OCI-LY1 (cell line): ENCODE measurements at regions not wholly inside any gene's neighbourhood (a gene's known extent, or its start where the extent isn't known, plus 50 kb on each side); places are given as distances from the start of the nearest gene placed in this dataset.

Experiments
- H2AFZ ChIP-seq: fragments of 200-600 bp; sonication (generic), shearing (Covaris generic); 2 replicates; pipeline ENCODE4 v1.6.0; 2014; ENCODE audit warnings: antibody characterized with exemption, mild to moderate bottlenecking, low read length
- H3F3A ChIP-seq: fragments of 200-600 bp; sonication (generic), shearing (Covaris generic); 2 replicates; pipeline ENCODE4 v1.6.0; 2014; ENCODE audit warnings: mild to moderate bottlenecking, antibody characterized with exemption, low read length, moderate library complexity; ENCODE audit not compliant: insufficient read depth
- H3K27ac ChIP-seq: fragments of 200-600 bp; sonication (generic); 2 replicates; pipeline ENCODE4 v1.5.1; 2014; ENCODE audit warnings: low read length, mixed run types, mild to moderate bottlenecking, low read depth; ENCODE audit not compliant: poor library complexity, severe bottlenecking
- H3K27me3 ChIP-seq: fragments of 200-600 bp; sonication (generic); 2 replicates; pipeline ENCODE4 v1.6.0; 2014; ENCODE audit warnings: antibody characterized with exemption, mild to moderate bottlenecking, low read length, moderate library complexity; ENCODE audit not compliant: insufficient read depth
- H3K36me3 ChIP-seq: fragments of 200-600 bp; sonication (generic); 2 replicates; pipeline ENCODE4 v1.6.1; 2014; ENCODE audit warnings: mild to moderate bottlenecking, antibody characterized with exemption, low read length, moderate library complexity, mixed read lengths; ENCODE audit not compliant: insufficient read depth
- H3K4me1 ChIP-seq: fragments of 200-600 bp; sonication (generic); 2 replicates; pipeline ENCODE4 v1.5.1; 2014; ENCODE audit warnings: mild to moderate bottlenecking, low read length, moderate library complexity; ENCODE audit not compliant: insufficient read depth, severe bottlenecking
- H3K4me2 ChIP-seq: fragments of 200-600 bp; sonication (generic), shearing (Covaris generic); 2 replicates; pipeline ENCODE4 v1.6.1; 2014; ENCODE audit warnings: low read length
- H3K4me3 ChIP-seq: fragments of 200-600 bp; sonication (generic); 2 replicates; pipeline ENCODE4 v1.5.1; 2014; ENCODE audit warnings: low read length, low read depth, mild to moderate bottlenecking, mixed read lengths; ENCODE audit not compliant: poor library complexity, severe bottlenecking
- H3K79me2 ChIP-seq: fragments of 200-600 bp; shearing (Covaris generic); 2 replicates; pipeline ENCODE4 v1.6.1; 2016; ENCODE audit warnings: mixed run types, low read length, mixed read lengths; ENCODE audit not compliant: insufficient read depth
- H3K9ac ChIP-seq: fragments of 200-600 bp; sonication (generic), shearing (Covaris generic); 2 replicates; pipeline ENCODE4 v1.6.1; 2014; ENCODE audit warnings: mild to moderate bottlenecking, low read length, mixed read lengths
- H3K9me2 ChIP-seq: fragments of 200-600 bp; sonication (generic), shearing (Covaris generic); 2 replicates; pipeline ENCODE4 v1.6.1; 2014; ENCODE audit warnings: low read depth, mild to moderate bottlenecking, low read length, mixed read lengths
- H3K9me3 ChIP-seq: fragments of 200-600 bp; shearing (Covaris generic); 2 replicates; pipeline ENCODE4 v1.6.1; 2014; ENCODE audit warnings: low read length, mixed read lengths
- H4K20me1 ChIP-seq: fragments of 200-600 bp; sonication (generic), shearing (Covaris generic); 2 replicates; pipeline ENCODE4 v1.6.0; 2016; ENCODE audit warnings: mild to moderate bottlenecking, low read length; ENCODE audit not compliant: insufficient read depth
- EZH2 ChIP-seq: fragments of 200-600 bp; sonication (generic), shearing (Covaris generic); IDR thresholded peaks from 2 replicates; pipeline ENCODE4 v1.8.0; 2017; ENCODE audit warnings: borderline replicate concordance, mixed run types, mild to moderate bottlenecking, antibody characterized with exemption, low read length, moderate library complexity, mixed read lengths
- TF ChIP-seq, protein P1 (sequence below): fragments of 200-600 bp; sonication (generic), shearing (Covaris generic); IDR thresholded peaks from 2 replicates; pipeline ENCODE4 v1.5.1; 2017; ENCODE audit warnings: mild to moderate bottlenecking, antibody characterized with exemption, low read length, moderate library complexity, mixed read lengths

DNA sequence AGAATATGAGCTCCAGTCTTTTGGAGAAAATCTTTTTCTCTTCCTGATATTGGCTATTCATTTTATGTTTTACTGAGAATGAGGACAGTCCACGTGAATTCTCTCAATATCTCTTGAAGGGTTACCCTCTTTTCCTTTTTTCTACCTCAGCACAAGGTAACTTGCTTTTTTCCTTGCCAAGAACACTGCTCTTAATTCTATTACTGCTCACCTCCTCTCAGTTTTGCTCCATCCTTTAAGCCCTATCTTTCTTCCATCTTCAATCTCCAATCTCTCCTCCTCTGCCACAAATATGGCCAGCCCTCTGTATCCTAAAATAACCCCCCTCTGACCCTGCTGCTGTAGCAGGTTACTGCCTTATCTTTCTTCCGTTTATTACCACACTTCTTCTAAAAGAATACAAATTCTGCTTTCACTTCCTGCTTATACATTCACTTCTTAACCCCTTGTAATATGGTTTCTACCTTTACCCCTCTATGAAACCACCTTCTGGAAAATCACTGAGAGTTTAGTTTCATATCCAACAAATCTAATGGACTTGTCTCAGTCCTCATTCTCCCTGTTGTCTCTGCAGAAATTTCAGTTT lies 89.0 kb downstream of the NFKBIZ start:
- Histone ChIP-seq H4K20me1 (no peaks in the 10 kb centered on the region), H3K4me3 (peak overlapping the region; percentile 7), H3K9ac (peak overlapping the region; percentile 7; the same call in 1 of the 2 replicates), H3K79me2 (no peaks in the 10 kb centered on the region), H3K4me1 (peaks cover 67% of the 10 kb centered on the region), H3F3A (no peaks in the 10 kb centered on the region), H3K9me2 (no peaks in the 10 kb centered on the region), H3K27me3 (no peaks in the 10 kb centered on the region), H3K9me3 (no peaks in the 10 kb centered on the region), H3K36me3 (no peaks in the 10 kb centered on the region), H3K27ac (peak overlapping the region; percentile 66), H2AFZ (0 out of 2 replicates have a peak overlapping the region, but pooled peaks have one; percentile 75), H3K4me2 (peak overlapping the region; percentile 37)
- TF ChIP-seq EZH2 = no peak
- TF ChIP-seq, protein P1, sequence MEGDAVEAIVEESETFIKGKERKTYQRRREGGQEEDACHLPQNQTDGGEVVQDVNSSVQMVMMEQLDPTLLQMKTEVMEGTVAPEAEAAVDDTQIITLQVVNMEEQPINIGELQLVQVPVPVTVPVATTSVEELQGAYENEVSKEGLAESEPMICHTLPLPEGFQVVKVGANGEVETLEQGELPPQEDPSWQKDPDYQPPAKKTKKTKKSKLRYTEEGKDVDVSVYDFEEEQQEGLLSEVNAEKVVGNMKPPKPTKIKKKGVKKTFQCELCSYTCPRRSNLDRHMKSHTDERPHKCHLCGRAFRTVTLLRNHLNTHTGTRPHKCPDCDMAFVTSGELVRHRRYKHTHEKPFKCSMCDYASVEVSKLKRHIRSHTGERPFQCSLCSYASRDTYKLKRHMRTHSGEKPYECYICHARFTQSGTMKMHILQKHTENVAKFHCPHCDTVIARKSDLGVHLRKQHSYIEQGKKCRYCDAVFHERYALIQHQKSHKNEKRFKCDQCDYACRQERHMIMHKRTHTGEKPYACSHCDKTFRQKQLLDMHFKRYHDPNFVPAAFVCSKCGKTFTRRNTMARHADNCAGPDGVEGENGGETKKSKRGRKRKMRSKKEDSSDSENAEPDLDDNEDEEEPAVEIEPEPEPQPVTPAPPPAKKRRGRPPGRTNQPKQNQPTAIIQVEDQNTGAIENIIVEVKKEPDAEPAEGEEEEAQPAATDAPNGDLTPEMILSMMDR = no peak

DNA sequence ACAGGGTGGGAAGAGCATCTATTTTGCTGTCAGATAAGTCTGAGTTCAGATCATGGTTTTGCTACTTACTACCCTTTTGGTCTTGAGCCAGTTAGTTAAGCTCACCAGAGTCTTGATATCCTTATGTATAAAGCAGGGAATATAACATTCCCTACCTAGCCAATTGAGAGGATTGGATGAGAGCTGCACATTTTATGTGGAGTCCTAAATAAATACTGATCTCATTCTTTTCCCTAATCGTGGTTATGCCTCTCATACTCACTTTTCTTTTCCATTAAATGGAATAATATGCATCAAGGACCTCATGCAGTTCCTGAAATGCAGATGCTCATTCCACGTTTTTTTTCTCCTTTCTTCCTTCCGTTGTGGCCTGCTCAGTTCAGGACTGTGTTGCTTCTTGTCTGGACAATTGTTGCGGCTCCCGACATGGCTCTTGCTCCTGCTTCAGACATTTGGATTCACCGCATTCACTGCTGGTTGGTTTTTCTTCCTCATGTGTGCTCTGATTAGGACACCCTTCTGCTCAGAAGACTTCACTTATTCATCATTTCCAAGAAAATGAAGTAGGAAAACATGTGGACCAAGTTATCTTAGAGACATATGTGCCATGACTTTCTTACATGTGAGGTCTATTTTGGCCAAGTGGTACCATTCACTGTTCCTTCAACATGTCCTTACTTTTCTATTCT lies 90.2 kb downstream of the NFKBIZ start:
- TF ChIP-seq EZH2 = no peak
- TF ChIP-seq, protein P1 = no peak
- Histone ChIP-seq H3K4me2 (no peak overlapping the region), H3K9ac (no peak overlapping the region), H3K9me3 (no peaks in the 10 kb centered on the region), H3K27me3 (no peaks in the 10 kb centered on the region), H2AFZ (no peak overlapping the region), H3K4me1 (peaks cover 67% of the 10 kb centered on the region), H3K79me2 (no peaks in the 10 kb centered on the region), H3K9me2 (no peaks in the 10 kb centered on the region), H3K27ac (peak overlapping the region; percentile 66), H3K36me3 (no peaks in the 10 kb centered on the region), H3K4me3 (no peak overlapping the region), H4K20me1 (no peaks in the 10 kb centered on the region), H3F3A (no peaks in the 10 kb centered on the region)

DNA sequence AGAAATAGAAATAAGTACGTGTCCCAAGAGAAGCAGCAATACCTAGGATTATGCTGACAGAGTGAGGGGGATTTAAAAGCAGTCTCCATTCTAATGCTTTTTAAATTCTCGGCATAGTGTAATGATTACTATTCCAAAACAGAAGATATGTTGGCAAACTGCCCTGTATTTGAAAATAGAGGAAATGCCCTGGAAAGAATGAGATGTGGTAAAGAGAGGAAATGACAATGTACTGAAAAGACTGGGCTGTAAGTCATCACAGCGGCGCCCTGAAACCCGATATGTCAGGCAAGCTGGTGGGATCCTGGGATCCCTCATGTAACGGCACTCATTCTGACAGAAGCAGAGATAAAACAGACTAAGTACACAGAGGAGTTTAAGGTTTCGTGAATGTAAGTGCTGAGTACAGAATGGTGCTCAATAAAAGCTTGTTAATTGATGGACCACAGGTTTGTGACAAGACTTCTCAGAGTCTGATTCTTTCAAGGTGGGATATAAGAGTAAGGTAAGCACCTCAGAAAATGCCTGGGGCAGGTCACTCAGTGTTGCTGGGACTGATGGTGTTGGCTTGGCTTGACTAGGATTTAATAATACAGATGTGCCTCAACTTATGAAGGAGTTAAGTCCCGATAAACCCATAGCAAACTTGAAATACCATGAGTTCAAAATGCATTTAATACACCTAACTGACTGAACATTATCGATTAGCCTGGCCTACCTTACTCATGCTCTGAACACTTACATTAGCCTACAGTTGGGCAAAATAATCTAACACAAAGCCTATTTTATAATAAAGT lies 91.4 kb downstream of the NFKBIZ start:
- Histone ChIP-seq H3K79me2 (no peaks in the 10 kb centered on the region), H3K4me1 (peaks cover 60% of the 10 kb centered on the region), H3K9me2 (no peaks in the 10 kb centered on the region), H2AFZ (no peak overlapping the region), H3K9ac (no peak overlapping the region), H3K36me3 (no peaks in the 10 kb centered on the region), H3K27me3 (no peaks in the 10 kb centered on the region), H3K27ac (no peak overlapping the region), H3F3A (no peaks in the 10 kb centered on the region), H3K4me3 (no peak overlapping the region), H3K9me3 (no peaks in the 10 kb centered on the region), H3K4me2 (no peak overlapping the region), H4K20me1 (no peaks in the 10 kb centered on the region)
- TF ChIP-seq EZH2 = no peak
- TF ChIP-seq, protein P1 = no peak
